AG10803 (cell line): ENCODE measurements at regions not wholly inside any gene's neighbourhood (a gene's known extent, or its start where the extent isn't known, plus 50 kb on each side); places are given as distances from the start of the nearest gene placed in this dataset.
A peak's percentile ranks its signal among the peaks of the same experiment; 100 is the strongest.

Experiments
- DNase-seq: peaks from one replicate; pipeline ENCODE4 v3.0.0; 2010; ENCODE audit warnings: low read depth
- H3K4me3 ChIP-seq: 2 replicates; pipeline ENCODE4 v1.5.1; 2011; ENCODE audit warnings: mild to moderate bottlenecking, low read length, control low read depth
- TF ChIP-seq, protein P1 (sequence below): conservative IDR thresholded peaks from 2 replicates; pipeline ENCODE4 v1.5.1; 2011; ENCODE audit warnings: mild to moderate bottlenecking, low read length, control low read depth, inconsistent platforms

GRCh38 chrY:8656515-8656914, 680.7 kb upstream of the TSPY4 start:
- TF ChIP-seq, protein P1, sequence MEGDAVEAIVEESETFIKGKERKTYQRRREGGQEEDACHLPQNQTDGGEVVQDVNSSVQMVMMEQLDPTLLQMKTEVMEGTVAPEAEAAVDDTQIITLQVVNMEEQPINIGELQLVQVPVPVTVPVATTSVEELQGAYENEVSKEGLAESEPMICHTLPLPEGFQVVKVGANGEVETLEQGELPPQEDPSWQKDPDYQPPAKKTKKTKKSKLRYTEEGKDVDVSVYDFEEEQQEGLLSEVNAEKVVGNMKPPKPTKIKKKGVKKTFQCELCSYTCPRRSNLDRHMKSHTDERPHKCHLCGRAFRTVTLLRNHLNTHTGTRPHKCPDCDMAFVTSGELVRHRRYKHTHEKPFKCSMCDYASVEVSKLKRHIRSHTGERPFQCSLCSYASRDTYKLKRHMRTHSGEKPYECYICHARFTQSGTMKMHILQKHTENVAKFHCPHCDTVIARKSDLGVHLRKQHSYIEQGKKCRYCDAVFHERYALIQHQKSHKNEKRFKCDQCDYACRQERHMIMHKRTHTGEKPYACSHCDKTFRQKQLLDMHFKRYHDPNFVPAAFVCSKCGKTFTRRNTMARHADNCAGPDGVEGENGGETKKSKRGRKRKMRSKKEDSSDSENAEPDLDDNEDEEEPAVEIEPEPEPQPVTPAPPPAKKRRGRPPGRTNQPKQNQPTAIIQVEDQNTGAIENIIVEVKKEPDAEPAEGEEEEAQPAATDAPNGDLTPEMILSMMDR: no peak
- no peak overlapping the region for H3K4me3 ChIP-seq
- peak; percentile 8 for DNase-seq

- TF ChIP-seq, protein P1: no peak
- H3K4me3 ChIP-seq: no peak overlapping the region
- no peak for DNase-seq
Observed at GRCh38 chrY:8659721-8660120, 677.5 kb upstream of the TSPY4 start.

- H3K4me3 ChIP-seq: no peak overlapping the region
- TF ChIP-seq, protein P1: no peak
- no peak for DNase-seq
Observed at GRCh38 chrY:8673896-8674295, 663.4 kb upstream of the TSPY4 start.

- peak; percentile 2 for DNase-seq
Observed at GRCh38 chrY:8677336-8677935, 659.8 kb upstream of the TSPY4 start.

GRCh38 chrY:8687154-8687553, 650.1 kb upstream of the TSPY4 start:
- no peak for DNase-seq
- TF ChIP-seq, protein P1: no peak
- no peak overlapping the region for H3K4me3 ChIP-seq

More at GRCh38 chrY:8677336-8677935, 659.8 kb upstream of the TSPY4 start:
- TF ChIP-seq, protein P1: no peak
- H3K4me3 ChIP-seq: no peak overlapping the region

GRCh38 chrY:8690901-8691685, 646.2 kb upstream of the TSPY4 start:
- H3K4me3 ChIP-seq: no peak overlapping the region
- TF ChIP-seq, protein P1: no peak
- no peak for DNase-seq

GRCh38 chrY:8698571-8698970, 638.7 kb upstream of the TSPY4 start:
- no peak overlapping the region for H3K4me3 ChIP-seq
- TF ChIP-seq, protein P1: no peak
- no peak for DNase-seq
